Subcutaneous abdominal adipose tissue (tissue), 5 donors: ENCODE measurements at regions not wholly inside any gene's neighbourhood (a gene's known extent, or its start where the extent isn't known, plus 50 kb on each side); places are given as distances from the start of the nearest gene placed in this dataset.

Experiments used
- H3K27ac ChIP-seq: one replicate; pipeline ENCODE4 v1.7.0; 2013; ENCODE audit warnings: low read depth, mild to moderate bottlenecking, inconsistent platforms, low read length, moderate library complexity
- H3K27me3 ChIP-seq, 5 donors: one replicate each; pipeline ENCODE4 v1.7.0; 2013; ENCODE audit warnings: low read length in 5 of 5, inconsistent platforms in 1 of 5; ENCODE audit not compliant: control insufficient read depth in 5 of 5, insufficient read depth in 4 of 5
- H3K36me3 ChIP-seq, 5 donors: one replicate each; pipeline ENCODE4 v1.7.0; 2013; ENCODE audit warnings: low read length in 5 of 5; ENCODE audit not compliant: control insufficient read depth in 5 of 5, insufficient read depth in 5 of 5
- H3K4me1 ChIP-seq, 5 donors: one replicate each; pipeline ENCODE4 v1.7.0; 2013; ENCODE audit warnings: low read length in 5 of 5, mild to moderate bottlenecking in 3 of 5, moderate library complexity in 1 of 5; ENCODE audit not compliant: control insufficient read depth in 5 of 5, insufficient read depth in 5 of 5
- H3K4me3 ChIP-seq, 5 donors: one replicate each; pipeline ENCODE4 v1.7.0; 2013; ENCODE audit warnings: low read length in 5 of 5, low read depth in 1 of 5
- H3K9ac ChIP-seq, 5 donors: one replicate each; pipeline ENCODE4 v1.7.0; 2013; ENCODE audit warnings: low read length in 5 of 5, mild to moderate bottlenecking in 4 of 5, moderate library complexity in 3 of 5
- H3K9me3 ChIP-seq, 5 donors: one replicate each; pipeline ENCODE4 v1.7.0; 2013; ENCODE audit warnings: low read length in 5 of 5; ENCODE audit not compliant: control insufficient read depth in 5 of 5
- donor health status: healthy.
- donor health status: healthy.
- donor health status: healthy.
- donor health status: healthy.
- donor health status: healthy.

GRCh38 chr11:10641912-10642697 lies 51.5 kb downstream of the IRAG1 start:
- Histone ChIP-seq H3K9me3 (no peaks in the 10 kb centered on the region), H3K9ac (no peak overlapping the region), H3K27ac (no peak overlapping the region), H3K27me3 (no peaks in the 10 kb centered on the region), H3K4me1 (peaks cover 3 to 38% (median 14%) of the 10 kb centered on the region in 5 donors), H3K4me3 (no peak overlapping the region), H3K36me3 (no peaks in the 10 kb centered on the region)

- peaks cover 3 to 38% (median 14%) of the 10 kb centered on the region in 5 donors for H3K4me1 ChIP-seq
- H3K27me3 ChIP-seq, result no peaks in the 10 kb centered on the region
- no peaks in the 10 kb centered on the region for H3K36me3 ChIP-seq
- H3K27ac ChIP-seq, result no peak overlapping the region
- H3K9me3 ChIP-seq, result no peaks in the 10 kb centered on the region
- no peak overlapping the region for H3K9ac ChIP-seq
- H3K4me3 ChIP-seq, result no peak overlapping the region
Measured at GRCh38 chr11:10641177-10641911, 52.2 kb downstream of the IRAG1 start.

- no peaks in the 10 kb centered on the region for H3K9me3 ChIP-seq
- no peak overlapping the region for H3K27ac ChIP-seq
- H3K4me1 ChIP-seq, result peaks cover 0 to 38% (median 14%) of the 10 kb centered on the region in 5 donors
- H3K27me3 ChIP-seq, result no peaks in the 10 kb centered on the region
- no peak overlapping the region for H3K4me3 ChIP-seq
- H3K9ac ChIP-seq, result no peak overlapping the region
- H3K36me3 ChIP-seq, result no peaks in the 10 kb centered on the region
Measured at GRCh38 chr11:10640308-10640707, 53.2 kb downstream of the IRAG1 start.

- no peak overlapping the region for H3K9ac ChIP-seq
- no peak overlapping the region for H3K27ac ChIP-seq
- no peak overlapping the region for H3K4me3 ChIP-seq
- H3K36me3 ChIP-seq, result no peaks in the 10 kb centered on the region
- H3K4me1 ChIP-seq, result peaks cover 0 to 38% (median 14%) of the 10 kb centered on the region in 5 donors
- H3K27me3 ChIP-seq, result no peaks in the 10 kb centered on the region
- H3K9me3 ChIP-seq, result no peaks in the 10 kb centered on the region
Measured at GRCh38 chr11:10639350-10639749, 54.2 kb downstream of the IRAG1 start.

GRCh38 chr11:10638316-10638925 lies 55.1 kb downstream of the IRAG1 start:
- Histone ChIP-seq H3K9ac (no peak overlapping the region), H3K4me3 (no peak overlapping the region), H3K27me3 (no peaks in the 10 kb centered on the region), H3K36me3 (no peaks in the 10 kb centered on the region), H3K4me1 (peaks cover 0 to 38% (median 14%) of the 10 kb centered on the region in 5 donors), H3K27ac (no peak overlapping the region), H3K9me3 (no peaks in the 10 kb centered on the region)

GRCh38 chr11:10637731-10638151 lies 55.8 kb downstream of the IRAG1 start:
- no peaks in the 10 kb centered on the region for H3K9me3 ChIP-seq
- H3K9ac ChIP-seq, result no peak overlapping the region
- H3K4me1 ChIP-seq, result peaks cover 0 to 38% (median 14%) of the 10 kb centered on the region in 5 donors
- H3K4me3 ChIP-seq, result no peak overlapping the region
- no peaks in the 10 kb centered on the region for H3K36me3 ChIP-seq
- H3K27me3 ChIP-seq, result no peaks in the 10 kb centered on the region
- H3K27ac ChIP-seq, result no peak overlapping the region

GRCh38 chr11:10634407-10634806 lies 59.1 kb downstream of the IRAG1 start:
- Histone ChIP-seq H3K9ac (no peak overlapping the region), H3K27me3 (no peaks in the 10 kb centered on the region), H3K27ac (no peak overlapping the region), H3K36me3 (no peaks in the 10 kb centered on the region), H3K9me3 (no peaks in the 10 kb centered on the region), H3K4me3 (no peak overlapping the region), H3K4me1 (peaks cover 0 to 6% (median 0%) of the 10 kb centered on the region in 5 donors)

GRCh38 chr11:10633261-10633660 lies 60.3 kb downstream of the IRAG1 start:
- no peaks in the 10 kb centered on the region for H3K36me3 ChIP-seq
- no peak overlapping the region for H3K27ac ChIP-seq
- H3K27me3 ChIP-seq, result no peaks in the 10 kb centered on the region

GRCh38 chr11:10632483-10632882 lies 61.1 kb downstream of the IRAG1 start:
- Histone ChIP-seq H3K27ac (no peak overlapping the region), H3K9ac (no peak overlapping the region), H3K36me3 (no peaks in the 10 kb centered on the region), H3K4me3 (no peak overlapping the region), H3K27me3 (no peaks in the 10 kb centered on the region), H3K9me3 (no peaks in the 10 kb centered on the region), H3K4me1 (no peaks in the 10 kb centered on the region)

More at GRCh38 chr11:10633261-10633660, 60.3 kb downstream of the IRAG1 start:
- Histone ChIP-seq H3K4me3 (no peak overlapping the region), H3K9me3 (no peaks in the 10 kb centered on the region), H3K4me1 (peaks cover 0 to 4% (median 0%) of the 10 kb centered on the region in 5 donors), H3K9ac (no peak overlapping the region)

GRCh38 chr11:10631761-10632160 lies 61.8 kb downstream of the IRAG1 start:
- no peaks in the 10 kb centered on the region for H3K4me1 ChIP-seq
- no peak overlapping the region for H3K27ac ChIP-seq
- no peak overlapping the region for H3K9ac ChIP-seq
- no peaks in the 10 kb centered on the region for H3K9me3 ChIP-seq
- H3K27me3 ChIP-seq, result no peaks in the 10 kb centered on the region
- no peaks in the 10 kb centered on the region for H3K36me3 ChIP-seq
- no peak overlapping the region for H3K4me3 ChIP-seq
